H9 (cell line): ENCODE measurements at regions not wholly inside any gene's neighbourhood (a gene's known extent, or its start where the extent isn't known, plus 50 kb on each side); places are given as distances from the start of the nearest gene placed in this dataset.

Experiments used
- DNase-seq: peaks from one replicate; pipeline ENCODE4 v3.0.0-alpha.2; 2017
- H2AFZ ChIP-seq: one replicate; pipeline ENCODE4 v1.6.1; 2013; ENCODE audit warnings: mild to moderate bottlenecking, low read length, control low read depth, moderate library complexity
- H2AK5ac ChIP-seq: 2 replicates; pipeline ENCODE4 v1.6.1; 2013; ENCODE audit warnings: low read length, control low read depth, mixed read lengths; ENCODE audit not compliant: insufficient read length
- H2BK120ac ChIP-seq: one replicate; pipeline ENCODE4 v1.6.1; 2013; ENCODE audit warnings: low read depth, mild to moderate bottlenecking, low read length, control low read depth, inconsistent platforms; ENCODE audit not compliant: poor library complexity, severe bottlenecking
- H2BK12ac ChIP-seq: 2 replicates; pipeline ENCODE4 v1.6.1; 2013; ENCODE audit warnings: low read length, control low read depth, mixed read lengths, low read depth; ENCODE audit not compliant: insufficient read length
- H2BK15ac ChIP-seq: 2 replicates; pipeline ENCODE4 v1.6.1; 2013; ENCODE audit warnings: low read depth, low read length, control low read depth
- H2BK20ac ChIP-seq: one replicate; pipeline ENCODE4 v1.6.1; 2013; ENCODE audit warnings: low read depth, mild to moderate bottlenecking, low read length, control low read depth, inconsistent platforms; ENCODE audit not compliant: poor library complexity, severe bottlenecking
- H2BK5ac ChIP-seq: 2 replicates; pipeline ENCODE4 v1.6.1; 2013; ENCODE audit warnings: low read length, control low read depth, mixed read lengths; ENCODE audit not compliant: insufficient read length
- H3K14ac ChIP-seq: 2 replicates; pipeline ENCODE4 v1.6.1; 2013; ENCODE audit warnings: low read length, control low read depth; ENCODE audit not compliant: insufficient read depth
- H3K18ac ChIP-seq: 2 replicates; pipeline ENCODE4 v1.6.1; 2013; ENCODE audit warnings: low read depth, mild to moderate bottlenecking, mixed read lengths, low read length, control low read depth; ENCODE audit not compliant: insufficient read length
- H3K23ac ChIP-seq: 2 replicates; pipeline ENCODE4 v1.6.1; 2013; ENCODE audit warnings: low read length, control low read depth, mixed read lengths, low read depth; ENCODE audit not compliant: insufficient read length
- H3K23me2 ChIP-seq: 2 replicates; pipeline ENCODE4 v1.6.1; 2013; ENCODE audit warnings: low read depth, mild to moderate bottlenecking, mixed read lengths, low read length, control low read depth; ENCODE audit not compliant: insufficient read length, poor library complexity, severe bottlenecking
- H3K27ac ChIP-seq: 2 replicates; pipeline ENCODE4 v1.5.1; 2013; ENCODE audit warnings: low read length, control low read depth, mixed read lengths, low read depth; ENCODE audit not compliant: insufficient read length
- H3K27me3 ChIP-seq: 2 replicates; pipeline ENCODE4 v1.6.1; 2013; ENCODE audit warnings: low read length, control low read depth, inconsistent platforms; ENCODE audit not compliant: insufficient read depth
- H3K4ac ChIP-seq: 2 replicates; pipeline ENCODE4 v1.6.1; 2013; ENCODE audit warnings: low read depth, mild to moderate bottlenecking, control low read depth, inconsistent platforms, low read length, moderate library complexity
- H3K4me1 ChIP-seq: 2 replicates; pipeline ENCODE4 v1.6.1; 2013; ENCODE audit warnings: low read length, control low read depth, inconsistent platforms; ENCODE audit not compliant: insufficient read depth
- H3K4me2 ChIP-seq: 2 replicates; pipeline ENCODE4 v1.6.1; 2013; ENCODE audit warnings: low read length, control low read depth, mixed read lengths; ENCODE audit not compliant: insufficient read length, insufficient read depth
- H3K56ac ChIP-seq: 2 replicates; pipeline ENCODE4 v1.6.1; 2013; ENCODE audit warnings: low read depth, mild to moderate bottlenecking, mixed read lengths, low read length, control low read depth; ENCODE audit not compliant: insufficient read length
- H3K79me1 ChIP-seq: 2 replicates; pipeline ENCODE4 v1.6.1; 2013; ENCODE audit warnings: low read depth, mild to moderate bottlenecking, moderate library complexity, low read length, control low read depth, inconsistent platforms; ENCODE audit not compliant: insufficient read depth, poor library complexity, severe bottlenecking
- H3K79me2 ChIP-seq: 2 replicates; pipeline ENCODE4 v1.6.1; 2013; ENCODE audit warnings: low read length, control low read depth, inconsistent platforms; ENCODE audit not compliant: insufficient read depth
- H3K9ac ChIP-seq: 2 replicates; pipeline ENCODE4 v1.6.1; 2013; ENCODE audit warnings: low read length, control low read depth, mixed read lengths; ENCODE audit not compliant: insufficient read length; ENCODE audit errors: extremely low read depth
- H3K9me3 ChIP-seq: one replicate; pipeline ENCODE4 v1.6.1; 2013; ENCODE audit warnings: low read depth, low read length, inconsistent platforms; ENCODE audit not compliant: control insufficient read depth
- H3T11ph ChIP-seq: one replicate; pipeline ENCODE4 v1.6.1; 2013; ENCODE audit warnings: mild to moderate bottlenecking, low read length, control low read depth, inconsistent platforms
- H4K20me1 ChIP-seq: one replicate; pipeline ENCODE4 v1.6.1; 2013; ENCODE audit not compliant: control insufficient read depth, insufficient read length, insufficient read depth
- H4K5ac ChIP-seq: 2 replicates; pipeline ENCODE4 v1.6.1; 2013; ENCODE audit warnings: low read depth, mild to moderate bottlenecking, mixed read lengths, low read length, control low read depth; ENCODE audit not compliant: insufficient read length
- H4K8ac ChIP-seq: replicated peaks from 2 replicates; pipeline ENCODE4 v1.6.1; 2013; ENCODE audit warnings: low read length, control low read depth, mixed read lengths, low read depth; ENCODE audit not compliant: insufficient read length
- H4K91ac ChIP-seq: 2 replicates; pipeline ENCODE4 v1.6.1; 2013; ENCODE audit warnings: low read depth, mild to moderate bottlenecking, moderate library complexity, mixed read lengths, low read length, control low read depth; ENCODE audit not compliant: insufficient read length
- H3K27ac Mint-ChIP-seq, 3 experiments: 2 replicates in 2 of 3; 3 replicates in 1 of 3; pipeline ENCODE4 v1.8.0; 2020 to 2021; ENCODE audit warnings: mixed read lengths in 3 of 3, mild to moderate bottlenecking in 1 of 3, moderate library complexity in 1 of 3
- H3K27me3 Mint-ChIP-seq: 2 replicates; pipeline ENCODE4 v1.8.0; 2021; ENCODE audit warnings: low read depth, mild to moderate bottlenecking, moderate library complexity, mixed read lengths
- H3K36me3 Mint-ChIP-seq, 3 experiments: 2 replicates in 2 of 3; 3 replicates in 1 of 3; pipeline ENCODE4 v1.8.0; 2020 to 2021; ENCODE audit warnings: low read depth in 3 of 3, mixed read lengths in 3 of 3; ENCODE audit not compliant: insufficient read depth in 1 of 3
- H3K4me1 Mint-ChIP-seq, 2 experiments: 2 replicates each; pipeline ENCODE4 v1.8.0; 2020; ENCODE audit warnings: mixed read lengths in 2 of 2
- H3K4me3 Mint-ChIP-seq, 2 experiments: 2 replicates in 1 of 2; 3 replicates in 1 of 2; pipeline ENCODE4 v1.8.0; 2020 to 2021; ENCODE audit warnings: mild to moderate bottlenecking in 2 of 2, mixed read lengths in 2 of 2, moderate library complexity in 1 of 2
- H3K9me3 Mint-ChIP-seq, 2 experiments: 2 replicates in 1 of 2; 3 replicates in 1 of 2; pipeline ENCODE4 v1.8.0; 2020; ENCODE audit warnings: mild to moderate bottlenecking in 2 of 2, mixed read lengths in 2 of 2, moderate library complexity in 1 of 2
- WGBS: extraction: QIAGEN DNeasy Blood & Tissue Kit; methylation state at CpG from one replicate; pipeline ENCODE4 v1.1.7; 2013; ENCODE audit warnings: missing lambda C conversion rate, low lambda C conversion rate, mixed read lengths; ENCODE audit not compliant: insufficient read length; ENCODE audit errors: extremely low coverage; 5-methylcytosine and 5-hydroxymethylcytosine counted together
- TF ChIP-seq, protein P1 (sequence below): fragments of 200-600 bp; sonication (generic); conservative IDR thresholded peaks from 3 replicates; pipeline ENCODE4 v1.8.0; 2021; ENCODE audit warnings: antibody characterized with exemption, mild to moderate bottlenecking

GRCh38 chr10:44314802-44315460, 70.0 kb downstream of the CXCL12 start:
- Histone ChIP-seq H2BK15ac (no peak overlapping the region), H2BK20ac (no peak overlapping the region), H3K79me2 (no peaks in the 10 kb centered on the region), H2BK12ac (no peak overlapping the region), H3K4ac (no peak overlapping the region), H3K23ac (no peak overlapping the region), H3K9ac (no peak overlapping the region), H4K91ac (no peak overlapping the region), H3K4me2 (no peak overlapping the region), H3K56ac (no peak overlapping the region), H4K5ac (no peak overlapping the region), H3K14ac (no peak overlapping the region), H2BK120ac (no peak overlapping the region), H4K20me1 (peaks cover 4% of the 10 kb centered on the region), H2AK5ac (no peak overlapping the region), H3K23me2 (no peaks in the 10 kb centered on the region), H3K18ac (no peak overlapping the region), H3K79me1 (no peaks in the 10 kb centered on the region), H3T11ph (no peak overlapping the region), H3K9me3 (no peaks in the 10 kb centered on the region), H2AFZ (no peak overlapping the region), H4K8ac (no peak overlapping the region), H2BK5ac (no peak overlapping the region), H3K4me1 (no peaks in the 10 kb centered on the region), H3K27ac (no peak overlapping the region), H3K27me3 (peaks cover 6% of the 10 kb centered on the region; the same call in 1 of the 2 replicates)
- DNase-seq = no peak
- no peaks in the 10 kb centered on the region; a peak in 1 of 7 replicates for H3K36me3 Mint-ChIP-seq
- H3K9me3 Mint-ChIP-seq = peaks cover 0 to 2% of the 10 kb centered on the region in 2 experiments; a peak in 3 of 5 replicates
- H3K27me3 Mint-ChIP-seq = peaks cover 31% of the 10 kb centered on the region
- H3K4me1 Mint-ChIP-seq = peaks cover 14 to 25% of the 10 kb centered on the region in 2 experiments
- no peak overlapping the region for H3K4me3 Mint-ChIP-seq
- no peak overlapping the region for H3K27ac Mint-ChIP-seq
- no CpG with 5 or more reads among the region's 6 CpGs for WGBS
- TF ChIP-seq, protein P1, sequence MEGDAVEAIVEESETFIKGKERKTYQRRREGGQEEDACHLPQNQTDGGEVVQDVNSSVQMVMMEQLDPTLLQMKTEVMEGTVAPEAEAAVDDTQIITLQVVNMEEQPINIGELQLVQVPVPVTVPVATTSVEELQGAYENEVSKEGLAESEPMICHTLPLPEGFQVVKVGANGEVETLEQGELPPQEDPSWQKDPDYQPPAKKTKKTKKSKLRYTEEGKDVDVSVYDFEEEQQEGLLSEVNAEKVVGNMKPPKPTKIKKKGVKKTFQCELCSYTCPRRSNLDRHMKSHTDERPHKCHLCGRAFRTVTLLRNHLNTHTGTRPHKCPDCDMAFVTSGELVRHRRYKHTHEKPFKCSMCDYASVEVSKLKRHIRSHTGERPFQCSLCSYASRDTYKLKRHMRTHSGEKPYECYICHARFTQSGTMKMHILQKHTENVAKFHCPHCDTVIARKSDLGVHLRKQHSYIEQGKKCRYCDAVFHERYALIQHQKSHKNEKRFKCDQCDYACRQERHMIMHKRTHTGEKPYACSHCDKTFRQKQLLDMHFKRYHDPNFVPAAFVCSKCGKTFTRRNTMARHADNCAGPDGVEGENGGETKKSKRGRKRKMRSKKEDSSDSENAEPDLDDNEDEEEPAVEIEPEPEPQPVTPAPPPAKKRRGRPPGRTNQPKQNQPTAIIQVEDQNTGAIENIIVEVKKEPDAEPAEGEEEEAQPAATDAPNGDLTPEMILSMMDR = no peak
